WERI-Rb-1 (cell line): ENCODE measurements at regions not wholly inside any gene's neighbourhood (a gene's known extent, or its start where the extent isn't known, plus 50 kb on each side); places are given as distances from the start of the nearest gene placed in this dataset.

Source experiments
- DNase-seq: peaks from one replicate; pipeline ENCODE4 v3.0.0-alpha.2; 2020
- H3K27ac ChIP-seq: fragments of 250-450 bp; sonication (Bioruptor Pico); 2 replicates; pipeline ENCODE4 v1.5.1; 2020; ENCODE audit warnings: mild to moderate bottlenecking, moderate library complexity
- H3K27me3 ChIP-seq: fragments of 250-450 bp; sonication (Bioruptor Pico); 2 replicates; pipeline ENCODE4 v1.5.1; 2021; ENCODE audit warnings: mild to moderate bottlenecking, low read depth, moderate library complexity; ENCODE audit not compliant: insufficient read depth, severe bottlenecking
- H3K36me3 ChIP-seq: fragments of 250-450 bp; sonication (Bioruptor Pico); 2 replicates; pipeline ENCODE4 v1.5.1; 2020; ENCODE audit warnings: mild to moderate bottlenecking, moderate library complexity
- H3K4me3 ChIP-seq: 2 replicates; pipeline ENCODE4 v1.5.1; 2011; ENCODE audit warnings: low read depth, mild to moderate bottlenecking, control low read depth, low read length
- H3K9me3 ChIP-seq: fragments of 250-450 bp; sonication (Bioruptor Pico); 2 replicates; pipeline ENCODE4 v1.5.1; 2021; ENCODE audit warnings: mild to moderate bottlenecking, moderate library complexity; ENCODE audit not compliant: severe bottlenecking
- TF ChIP-seq, protein P1 (sequence below): IDR thresholded peaks from 2 replicates; pipeline ENCODE4 v1.5.1; 2011; ENCODE audit warnings: low read depth, mild to moderate bottlenecking, control low read depth, inconsistent platforms, low read length

DNA sequence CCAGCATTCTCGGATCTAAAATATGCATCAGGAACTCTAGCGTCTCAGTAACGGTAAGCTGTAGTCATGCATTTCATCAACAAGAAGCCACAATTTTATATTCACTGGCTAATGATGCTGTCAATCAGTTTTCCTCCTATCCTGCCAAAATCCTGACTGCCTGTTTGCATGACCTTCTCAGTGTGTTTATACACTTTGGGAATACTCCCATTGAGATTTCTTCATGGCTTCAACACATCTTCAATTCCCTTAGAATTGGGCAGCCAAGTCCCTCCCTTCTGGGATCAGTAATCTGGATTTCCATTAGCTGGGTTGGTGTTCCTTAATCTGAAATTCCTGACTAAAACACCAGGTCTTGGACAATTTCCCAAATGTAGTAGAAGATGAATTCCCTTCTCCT is 348.9 kb upstream of the DYNLRB2 start:
- no peak for DNase-seq
- Histone ChIP-seq H3K27me3 (no peaks in the 10 kb centered on the region), H3K27ac (no peak overlapping the region), H3K9me3 (no peaks in the 10 kb centered on the region), H3K36me3 (no peaks in the 10 kb centered on the region), H3K4me3 (no peak overlapping the region)
- TF ChIP-seq, protein P1, sequence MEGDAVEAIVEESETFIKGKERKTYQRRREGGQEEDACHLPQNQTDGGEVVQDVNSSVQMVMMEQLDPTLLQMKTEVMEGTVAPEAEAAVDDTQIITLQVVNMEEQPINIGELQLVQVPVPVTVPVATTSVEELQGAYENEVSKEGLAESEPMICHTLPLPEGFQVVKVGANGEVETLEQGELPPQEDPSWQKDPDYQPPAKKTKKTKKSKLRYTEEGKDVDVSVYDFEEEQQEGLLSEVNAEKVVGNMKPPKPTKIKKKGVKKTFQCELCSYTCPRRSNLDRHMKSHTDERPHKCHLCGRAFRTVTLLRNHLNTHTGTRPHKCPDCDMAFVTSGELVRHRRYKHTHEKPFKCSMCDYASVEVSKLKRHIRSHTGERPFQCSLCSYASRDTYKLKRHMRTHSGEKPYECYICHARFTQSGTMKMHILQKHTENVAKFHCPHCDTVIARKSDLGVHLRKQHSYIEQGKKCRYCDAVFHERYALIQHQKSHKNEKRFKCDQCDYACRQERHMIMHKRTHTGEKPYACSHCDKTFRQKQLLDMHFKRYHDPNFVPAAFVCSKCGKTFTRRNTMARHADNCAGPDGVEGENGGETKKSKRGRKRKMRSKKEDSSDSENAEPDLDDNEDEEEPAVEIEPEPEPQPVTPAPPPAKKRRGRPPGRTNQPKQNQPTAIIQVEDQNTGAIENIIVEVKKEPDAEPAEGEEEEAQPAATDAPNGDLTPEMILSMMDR: no peak

DNA sequence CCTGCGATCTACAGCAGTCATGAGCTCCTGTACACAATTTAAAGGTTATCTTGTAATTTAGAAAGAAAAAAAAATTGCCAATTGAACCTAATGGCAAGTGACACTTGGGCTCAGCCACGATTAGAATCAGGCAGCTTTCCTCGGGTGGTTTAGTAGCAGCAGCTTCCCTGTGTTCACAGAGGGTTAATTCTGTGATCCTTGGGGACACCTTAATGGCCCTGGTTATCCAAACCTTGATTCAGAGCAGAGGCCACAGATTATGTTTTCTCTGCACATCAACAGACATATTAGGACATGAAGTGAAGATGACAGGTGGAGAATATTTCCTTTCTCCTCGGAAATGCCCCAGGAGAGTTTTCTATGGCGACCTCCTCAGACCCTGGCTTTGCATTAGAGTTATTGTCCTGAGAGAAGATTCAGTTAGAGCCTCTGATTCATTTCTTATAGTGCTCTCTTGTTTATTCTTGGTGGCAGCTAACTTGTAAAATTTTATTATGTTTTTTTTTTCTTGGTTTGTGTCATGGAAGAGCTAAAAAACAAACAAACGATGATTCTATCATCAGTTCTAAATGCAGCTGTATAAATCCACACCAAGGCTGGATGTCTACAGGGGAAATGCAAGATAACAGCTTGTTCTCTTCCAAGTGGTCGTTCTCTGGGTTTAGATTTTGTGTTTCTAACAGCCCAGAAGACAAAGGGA is 351.2 kb upstream of the DYNLRB2 start:
- Histone ChIP-seq H3K27ac (no peak overlapping the region), H3K36me3 (no peaks in the 10 kb centered on the region), H3K4me3 (no peak overlapping the region), H3K27me3 (no peaks in the 10 kb centered on the region), H3K9me3 (no peaks in the 10 kb centered on the region)
- TF ChIP-seq, protein P1: no peak
- DNase-seq: no peak

DNA sequence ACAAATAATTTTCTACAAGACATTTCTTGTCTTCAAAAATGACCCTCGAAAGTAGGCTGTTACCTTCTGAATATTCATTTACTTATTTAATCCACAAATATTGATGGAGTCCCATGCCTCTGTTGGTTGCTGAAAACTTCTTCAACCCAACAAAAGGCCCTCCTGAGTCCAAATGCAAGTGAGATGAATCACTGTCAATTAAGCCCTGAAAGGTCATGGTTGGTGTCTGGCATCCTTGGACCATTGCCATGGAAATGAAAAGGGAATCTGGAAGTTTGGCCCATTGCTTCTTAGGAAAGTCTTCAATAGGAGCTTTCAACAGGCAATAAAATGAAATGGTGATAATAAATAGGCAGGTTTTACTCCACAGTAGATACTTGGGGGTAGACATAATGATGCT is 364.7 kb upstream of the DYNLRB2 start:
- DNase-seq: no peak
- H3K4me3 ChIP-seq: no peak overlapping the region
- TF ChIP-seq, protein P1: no peak
- no peak overlapping the region for H3K27ac ChIP-seq
- H3K27me3 ChIP-seq: no peaks in the 10 kb centered on the region
- H3K9me3 ChIP-seq: no peaks in the 10 kb centered on the region
- H3K36me3 ChIP-seq: no peaks in the 10 kb centered on the region

DNA sequence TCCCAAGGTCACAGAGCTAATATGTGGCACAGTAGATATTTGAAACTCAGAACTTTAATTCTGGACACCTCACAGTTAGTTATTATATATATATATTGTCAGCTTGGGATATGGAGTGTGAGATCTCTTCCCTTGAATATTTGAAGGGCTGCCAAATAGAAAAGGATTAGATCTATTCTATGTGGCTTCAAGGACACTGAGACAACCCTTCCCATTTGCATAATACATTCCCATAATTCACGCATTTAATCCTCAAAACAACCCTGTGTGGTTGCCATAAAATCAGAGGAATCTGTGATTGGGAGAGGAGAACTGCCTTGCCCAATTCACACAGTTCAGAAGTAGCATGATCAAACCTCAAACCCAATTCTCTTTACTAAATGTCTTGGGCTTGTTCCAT is 365.8 kb upstream of the DYNLRB2 start:
- H3K36me3 ChIP-seq: no peaks in the 10 kb centered on the region
- H3K27me3 ChIP-seq: no peaks in the 10 kb centered on the region
- TF ChIP-seq, protein P1: no peak
- DNase-seq: no peak
- no peak overlapping the region for H3K27ac ChIP-seq
- no peaks in the 10 kb centered on the region for H3K9me3 ChIP-seq
- no peak overlapping the region for H3K4me3 ChIP-seq

DNA sequence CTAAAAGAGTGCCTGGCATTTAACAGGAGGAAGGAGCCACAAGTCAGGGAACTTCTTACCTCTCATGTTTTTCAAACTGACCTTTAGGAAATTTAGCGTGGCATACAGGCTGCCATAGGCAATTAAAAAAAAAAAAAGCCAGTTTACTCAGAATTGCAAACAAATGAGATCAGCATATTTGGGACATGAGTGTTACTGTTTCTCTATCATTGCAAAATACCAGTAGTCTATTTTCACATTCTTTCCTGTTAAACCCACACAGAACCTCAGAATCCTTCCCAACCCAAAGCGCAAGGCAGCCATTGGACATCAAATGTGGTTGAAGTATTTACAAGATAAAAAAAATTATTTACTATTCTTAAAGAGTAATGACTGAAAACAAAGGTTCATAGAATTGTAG is 366.4 kb upstream of the DYNLRB2 start:
- TF ChIP-seq, protein P1: no peak
- no peaks in the 10 kb centered on the region for H3K27me3 ChIP-seq
- no peak for DNase-seq
- no peak overlapping the region for H3K27ac ChIP-seq
- no peak overlapping the region for H3K4me3 ChIP-seq
- no peaks in the 10 kb centered on the region for H3K9me3 ChIP-seq
- no peaks in the 10 kb centered on the region for H3K36me3 ChIP-seq

DNA sequence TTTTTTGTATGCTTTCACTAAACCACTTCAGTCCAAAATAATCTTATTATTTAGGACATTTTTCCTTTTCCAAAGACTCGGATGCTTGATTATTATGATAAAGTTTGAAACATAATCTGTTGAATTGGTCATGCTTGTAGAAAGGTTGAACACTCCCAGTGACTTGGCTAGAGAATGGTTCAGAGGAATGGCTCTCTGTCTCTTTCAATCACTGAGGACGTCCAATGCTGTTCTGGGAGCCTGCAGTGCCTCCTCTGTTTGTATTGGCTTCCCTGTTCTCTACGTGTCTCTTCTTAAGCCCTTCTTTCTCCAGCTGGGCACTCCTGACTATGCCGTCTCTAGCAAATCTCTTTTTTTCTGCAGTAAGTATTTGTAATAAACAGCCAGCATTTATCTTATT is 369.0 kb upstream of the DYNLRB2 start:
- Histone ChIP-seq H3K27ac (no peak overlapping the region), H3K9me3 (no peaks in the 10 kb centered on the region), H3K27me3 (no peaks in the 10 kb centered on the region), H3K36me3 (no peaks in the 10 kb centered on the region), H3K4me3 (no peak overlapping the region)
- DNase-seq: no peak
- TF ChIP-seq, protein P1: no peak
